Lung (tissue), 11 donors: ENCODE measurements at regions not wholly inside any gene's neighbourhood (a gene's known extent, or its start where the extent isn't known, plus 50 kb on each side); places are given as distances from the start of the nearest gene placed in this dataset.

Experiments used
- ATAC-seq: fragments of 200-7000 bp; cut with Tn5 transposase; one replicate; pipeline ENCODE4 v1.9.1; 2020; ENCODE audit warnings: moderate number of reproducible peaks; ENCODE audit not compliant: insufficient read depth, low FRiP score
- DNase-seq, 3 donors: peaks; one replicate each; pipeline ENCODE4 v3.0.0-alpha.2; 2013 to 2017
- H3K27ac ChIP-seq, 2 donors: one replicate each; pipeline ENCODE4 v1.5.1; 2013; ENCODE audit warnings: mild to moderate bottlenecking in 2 of 2, moderate library complexity in 2 of 2, control low read depth in 1 of 2, inconsistent platforms in 1 of 2, low read depth in 1 of 2, low read length in 1 of 2
- H3K27me3 ChIP-seq, 3 donors: one replicate each; pipeline ENCODE4 v1.5.1; 2013; ENCODE audit warnings: low read length in 2 of 3; ENCODE audit not compliant: control insufficient read depth in 3 of 3, insufficient read depth in 3 of 3
- H3K36me3 ChIP-seq, 4 donors: one replicate each; pipeline ENCODE4 v1.5.1; 2013; ENCODE audit warnings: low read length in 4 of 4, mild to moderate bottlenecking in 1 of 4, moderate library complexity in 1 of 4; ENCODE audit not compliant: control insufficient read depth in 4 of 4, insufficient read depth in 4 of 4
- H3K4me1 ChIP-seq, 5 donors: one replicate each; pipeline ENCODE4 v1.5.1; 2013; ENCODE audit warnings: low read length in 5 of 5, mild to moderate bottlenecking in 2 of 5, moderate library complexity in 1 of 5; ENCODE audit not compliant: control insufficient read depth in 5 of 5, insufficient read depth in 5 of 5
- H3K4me3 ChIP-seq: one replicate; pipeline ENCODE4 v1.5.1; 2013; ENCODE audit warnings: mild to moderate bottlenecking, control low read depth, moderate library complexity
- H3K9ac ChIP-seq, 2 donors: one replicate each; pipeline ENCODE4 v1.5.1; 2013; ENCODE audit warnings: low read length in 2 of 2, control low read depth in 1 of 2; ENCODE audit not compliant: insufficient read depth in 1 of 2
- H3K9me3 ChIP-seq, 4 donors: one replicate each; pipeline ENCODE4 v1.5.1; 2013; ENCODE audit warnings: low read length in 3 of 4, mild to moderate bottlenecking in 1 of 4, moderate library complexity in 1 of 4; ENCODE audit not compliant: control insufficient read depth in 4 of 4, insufficient read depth in 3 of 4
- WGBS, 2 donors: extraction: QIAGEN DNeasy Blood & Tissue Kit; methylation state at CpG; one replicate each; pipeline ENCODE4 v1.1.7; 2013; 5-methylcytosine and 5-hydroxymethylcytosine counted together
- TF ChIP-seq, protein P1 (sequence below): IDR thresholded peaks from 2 replicates; pipeline ENCODE4 v1.5.1; 2012; ENCODE audit warnings: mild to moderate bottlenecking; ENCODE audit errors: control extremely low read depth, extremely low read depth
- donor health status: control.
- donor health status: control.
- donor health status: Bipolar disorder and iron deficiency.
- donor health status: healthy.
- donor health status: DM: yes; HTN: yes; CAD: no.

DNA sequence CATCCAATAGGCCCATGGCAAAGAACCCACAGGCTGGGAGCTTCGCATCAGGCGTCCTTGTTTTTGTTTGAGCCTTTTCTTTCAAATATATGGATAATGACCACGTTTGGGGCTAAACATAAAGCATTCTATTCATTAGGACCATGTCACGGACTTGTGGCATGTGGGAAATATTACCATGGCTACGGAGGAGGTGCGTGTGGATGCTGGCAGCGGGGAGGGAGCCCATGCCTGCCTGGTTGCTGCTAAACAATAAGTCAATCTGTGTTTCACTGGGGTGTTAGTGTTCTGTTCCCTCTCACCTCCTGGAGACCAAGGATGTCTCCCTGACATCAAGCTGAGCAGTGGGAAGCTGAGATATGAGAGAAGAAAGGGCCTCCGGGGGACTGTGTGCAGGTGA lies 121.1 kb downstream of the IRS2 start:
- no peaks in the 10 kb centered on the region for H3K36me3 ChIP-seq
- TF ChIP-seq, protein P1, sequence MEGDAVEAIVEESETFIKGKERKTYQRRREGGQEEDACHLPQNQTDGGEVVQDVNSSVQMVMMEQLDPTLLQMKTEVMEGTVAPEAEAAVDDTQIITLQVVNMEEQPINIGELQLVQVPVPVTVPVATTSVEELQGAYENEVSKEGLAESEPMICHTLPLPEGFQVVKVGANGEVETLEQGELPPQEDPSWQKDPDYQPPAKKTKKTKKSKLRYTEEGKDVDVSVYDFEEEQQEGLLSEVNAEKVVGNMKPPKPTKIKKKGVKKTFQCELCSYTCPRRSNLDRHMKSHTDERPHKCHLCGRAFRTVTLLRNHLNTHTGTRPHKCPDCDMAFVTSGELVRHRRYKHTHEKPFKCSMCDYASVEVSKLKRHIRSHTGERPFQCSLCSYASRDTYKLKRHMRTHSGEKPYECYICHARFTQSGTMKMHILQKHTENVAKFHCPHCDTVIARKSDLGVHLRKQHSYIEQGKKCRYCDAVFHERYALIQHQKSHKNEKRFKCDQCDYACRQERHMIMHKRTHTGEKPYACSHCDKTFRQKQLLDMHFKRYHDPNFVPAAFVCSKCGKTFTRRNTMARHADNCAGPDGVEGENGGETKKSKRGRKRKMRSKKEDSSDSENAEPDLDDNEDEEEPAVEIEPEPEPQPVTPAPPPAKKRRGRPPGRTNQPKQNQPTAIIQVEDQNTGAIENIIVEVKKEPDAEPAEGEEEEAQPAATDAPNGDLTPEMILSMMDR, result no peak
- DNase-seq (no peak), ATAC-seq (no peak)
- 90% methylated on average over 8 of the region's 8 CpGs for WGBS, 2 donors
- no peak overlapping the region for H3K27ac ChIP-seq
- H3K27me3 ChIP-seq, result peaks cover 0 to 2% (median 0%) of the 10 kb centered on the region in 3 donors
- H3K4me3 ChIP-seq, result no peak overlapping the region
- peaks cover 0 to 8% (median 0%) of the 10 kb centered on the region in 4 donors for H3K9me3 ChIP-seq
- H3K9ac ChIP-seq, result no peak overlapping the region
- peaks cover 0 to 18% (median 4%) of the 10 kb centered on the region in 5 donors for H3K4me1 ChIP-seq

DNA sequence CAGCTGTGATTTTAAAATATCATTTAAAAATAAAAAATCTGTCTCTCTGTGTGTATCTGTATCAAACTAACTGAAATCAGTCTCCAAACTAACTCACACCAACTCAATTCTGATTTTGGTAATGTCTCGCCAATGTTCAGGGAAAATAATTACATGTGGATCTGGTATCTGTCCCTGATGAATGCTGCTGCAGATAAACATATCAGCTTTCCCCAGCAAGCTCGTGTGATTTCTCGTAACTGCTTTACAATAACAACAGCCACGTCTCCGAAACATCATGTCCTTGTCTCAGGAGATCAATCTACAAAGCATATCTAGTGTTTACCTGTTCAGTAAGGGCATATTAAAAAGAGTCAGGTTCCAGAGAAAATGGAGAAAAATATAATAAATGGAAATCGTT lies 129.0 kb downstream of the IRS2 start:
- TF ChIP-seq, protein P1, result no peak
- Histone ChIP-seq H3K4me1 (peaks cover 2 to 40% (median 12%) of the 10 kb centered on the region in 5 donors), H3K27ac (no peak overlapping the region), H3K4me3 (no peak overlapping the region), H3K9me3 (peaks cover 0 to 7% (median 0%) of the 10 kb centered on the region in 4 donors), H3K9ac (no peak overlapping the region), H3K27me3 (no peaks in the 10 kb centered on the region), H3K36me3 (no peaks in the 10 kb centered on the region)
- 54 to 76% methylated on average over 6 of the region's 6 CpGs for WGBS, 2 donors
- DNase-seq (peak in 1 of 3 donors; percentile 33), ATAC-seq (no peak)

DNA sequence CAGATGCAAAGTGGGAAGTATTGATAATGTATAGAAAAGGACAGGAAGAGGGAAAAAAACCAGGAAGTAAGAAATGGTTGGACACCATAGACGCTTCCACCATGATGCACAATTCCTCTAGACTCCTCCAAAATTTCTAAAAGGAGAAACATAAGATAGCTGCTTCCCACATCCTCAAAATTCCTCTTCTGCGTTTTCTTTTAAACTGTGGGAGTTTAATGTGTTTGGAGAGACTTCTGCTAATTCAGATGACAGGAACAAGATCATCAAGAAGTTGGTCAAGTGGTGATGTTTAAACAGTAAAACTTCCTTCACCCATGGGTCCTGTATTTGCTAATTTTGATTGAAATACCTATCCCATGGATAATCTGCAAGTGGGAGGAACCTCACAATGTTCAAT lies 130.2 kb downstream of the IRS2 start:
- no peak for ATAC-seq
- H3K9me3 ChIP-seq, result peaks cover 0 to 2% (median 0%) of the 10 kb centered on the region in 4 donors
- peaks cover 2 to 49% (median 12%) of the 10 kb centered on the region in 5 donors for H3K4me1 ChIP-seq
- no peak overlapping the region for H3K27ac ChIP-seq
- DNase-seq, result no peak
- no peak overlapping the region for H3K4me3 ChIP-seq
- H3K9ac ChIP-seq, result no peak overlapping the region
- 39 to 56% methylated on average over 2 of the region's 2 CpGs for WGBS, 2 donors
- TF ChIP-seq, protein P1, result no peak
- H3K27me3 ChIP-seq, result no peaks in the 10 kb centered on the region
- no peaks in the 10 kb centered on the region for H3K36me3 ChIP-seq

DNA sequence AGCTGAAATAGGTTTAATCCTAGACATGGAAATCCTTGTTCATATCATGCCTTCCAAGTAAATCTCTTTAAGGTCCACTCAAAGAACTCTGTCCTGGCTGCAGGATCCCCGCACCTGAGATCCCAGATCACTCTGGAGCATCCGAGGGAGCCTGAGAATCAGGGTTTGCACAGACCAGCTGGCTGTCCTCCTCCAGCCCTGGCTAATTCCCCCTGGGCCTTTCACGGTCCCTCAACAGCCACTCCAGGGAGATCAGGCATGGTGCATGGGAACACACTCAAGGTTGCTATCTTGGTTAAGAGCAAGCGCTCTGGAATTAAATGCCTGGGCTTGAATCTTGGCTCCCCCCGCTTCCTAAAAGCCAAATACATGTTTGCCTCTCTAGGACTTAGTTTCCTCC lies 130.8 kb downstream of the IRS2 start:
- Histone ChIP-seq H3K36me3 (no peaks in the 10 kb centered on the region), H3K9ac (no peak overlapping the region), H3K27ac (peak overlapping the region in 1 of 2 donors; percentile 85), H3K27me3 (no peaks in the 10 kb centered on the region), H3K4me1 (peaks cover 2 to 49% (median 12%) of the 10 kb centered on the region in 5 donors), H3K4me3 (no peak overlapping the region), H3K9me3 (no peaks in the 10 kb centered on the region)
- ATAC-seq (no peak), DNase-seq (no peak)
- TF ChIP-seq, protein P1, result no peak
- WGBS, 2 donors, result 80 to 84% methylated on average over 5 of the region's 5 CpGs
